GM18508 (cell line): ENCODE measurements at regions not wholly inside any gene's neighbourhood (a gene's known extent, or its start where the extent isn't known, plus 50 kb on each side); places are given as distances from the start of the nearest gene placed in this dataset.
"Not testable (repeated sequence)": the region's sequence is repeated elsewhere in the genome, so short reads cannot be mapped to it uniquely, and the experiment has no call there.

Experiments
- ATAC-seq: cut with Tn5 transposase; IDR thresholded peaks from one replicate; pipeline ENCODE4 v1.9.1; 2021; ENCODE audit warnings: moderate number of reproducible peaks; ENCODE audit not compliant: insufficient read depth, unreplicated experiment

GRCh38 chr2:142525720-142526119 lies 351.7 kb upstream of the KYNU start:
- no peak for ATAC-seq

- no peak for ATAC-seq
These were observed 356.0 kb upstream of the KYNU start for GRCh38 chr2:142521492-142521891.

DNA sequence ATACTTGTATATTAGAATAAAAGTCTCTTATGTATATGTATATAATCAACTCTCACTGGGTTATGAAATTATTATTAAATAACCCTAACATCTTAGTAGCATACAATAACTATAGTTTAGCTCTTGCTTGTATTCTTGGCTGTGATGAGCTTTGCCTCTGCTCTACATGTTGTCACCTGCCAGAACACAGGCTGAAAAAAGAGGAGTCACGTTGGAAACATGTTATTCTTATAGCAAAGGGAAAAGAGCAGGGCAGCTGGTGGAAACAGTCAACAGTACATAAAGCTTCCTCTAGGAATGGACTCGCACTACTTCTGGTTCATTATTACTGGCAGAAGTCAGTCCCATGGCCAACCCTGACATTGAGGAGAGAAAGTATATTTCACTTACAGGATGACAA lies 362.0 kb upstream of the KYNU start:
- no peak for ATAC-seq

- no peak for ATAC-seq
These were observed 368.1 kb upstream of the KYNU start for GRCh38 chr2:142509401-142509800.

- no peak for ATAC-seq
These were observed 372.7 kb upstream of the KYNU start for GRCh38 chr2:142504754-142505153.

DNA sequence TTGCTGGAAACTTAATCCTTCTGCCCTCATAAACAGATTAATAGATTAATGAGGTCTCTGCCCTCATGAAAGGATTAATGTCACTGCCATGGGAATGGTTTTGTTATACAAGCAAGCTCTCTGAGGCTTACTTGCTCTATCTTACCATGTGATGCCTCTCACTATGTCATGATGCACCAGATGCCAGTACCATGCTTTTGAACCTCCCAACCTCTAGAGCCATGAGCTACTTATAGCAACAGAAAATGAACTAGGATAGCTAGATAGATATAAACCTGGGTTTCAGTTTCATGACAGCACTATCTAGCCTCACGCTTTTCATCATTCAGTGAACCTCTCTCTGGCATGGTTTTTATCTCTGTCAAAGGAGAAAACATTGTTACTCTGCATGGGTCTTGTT lies 371.6 kb upstream of the LRP1B start:
- no peak for ATAC-seq

- ATAC-seq, result no peak
These were observed 364.3 kb upstream of the LRP1B start for GRCh38 chr2:142495141-142495540.

DNA sequence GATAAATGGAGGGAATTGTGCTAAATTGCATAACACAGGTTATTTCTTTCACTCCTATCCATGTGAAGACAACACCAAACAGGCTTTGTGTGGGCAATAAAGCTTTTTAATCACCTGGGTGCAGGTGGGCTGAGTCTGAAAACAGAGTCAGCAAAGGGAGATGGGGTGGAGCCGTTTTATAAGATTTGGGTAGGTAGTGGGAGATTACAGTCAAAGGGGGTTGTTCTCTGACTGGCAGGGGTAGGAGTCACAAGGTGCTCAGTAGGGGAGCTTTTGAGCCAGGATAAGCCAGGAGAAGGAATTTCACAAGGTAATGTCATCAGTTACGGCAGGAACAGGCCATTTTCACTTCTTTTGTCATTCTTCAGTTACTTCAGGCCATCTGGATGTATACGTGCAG lies 358.8 kb upstream of the LRP1B start:
- ATAC-seq, result not testable (repeated sequence)

GRCh38 chr2:142484111-142484510 lies 353.3 kb upstream of the LRP1B start:
- ATAC-seq, result no peak

GRCh38 chr2:142483653-142484052 lies 352.8 kb upstream of the LRP1B start:
- ATAC-seq, result no peak

GRCh38 chr2:142478206-142478605 lies 347.4 kb upstream of the LRP1B start:
- ATAC-seq, result no peak

GRCh38 chr2:142472382-142472781 lies 341.6 kb upstream of the LRP1B start:
- no peak for ATAC-seq

DNA sequence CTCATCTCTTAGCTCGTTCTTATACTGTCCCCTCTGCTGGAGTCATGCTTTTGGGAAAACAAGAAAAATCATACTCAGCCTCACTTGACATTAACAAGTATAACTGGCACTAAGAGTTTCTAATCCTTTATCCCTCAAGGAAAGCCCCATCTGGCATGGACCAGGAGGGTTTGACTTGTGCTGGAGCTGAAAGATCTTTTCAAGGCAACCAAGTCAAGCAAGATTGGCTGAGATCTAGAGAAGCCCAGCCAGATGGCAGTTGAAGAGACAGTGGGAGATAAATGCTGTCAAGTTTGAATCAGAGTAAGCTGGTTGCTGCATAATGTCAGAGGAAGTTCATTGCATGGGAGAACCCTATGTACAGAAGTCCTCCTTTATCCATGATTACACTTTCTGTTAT lies 336.5 kb upstream of the LRP1B start:
- ATAC-seq, result no peak

DNA sequence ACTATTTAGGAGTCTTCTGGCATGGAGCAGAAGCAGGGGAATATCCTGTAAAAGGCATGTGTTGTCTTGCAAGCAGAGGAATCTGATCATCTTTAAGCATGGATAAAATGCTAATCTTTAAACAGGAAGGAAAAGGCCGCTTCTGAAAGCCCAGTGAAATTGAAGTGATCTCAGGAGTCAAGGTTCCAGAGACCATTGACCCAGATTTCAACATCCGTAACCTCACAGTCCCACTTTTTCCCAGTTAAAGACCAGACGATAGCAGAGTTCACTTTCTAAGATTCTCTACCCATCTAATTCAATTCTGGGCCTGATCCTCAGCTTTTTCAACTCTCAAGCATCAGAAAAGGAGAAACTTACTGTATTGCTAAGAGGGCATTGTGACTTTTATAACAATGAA lies 332.2 kb upstream of the LRP1B start:
- ATAC-seq, result no peak

DNA sequence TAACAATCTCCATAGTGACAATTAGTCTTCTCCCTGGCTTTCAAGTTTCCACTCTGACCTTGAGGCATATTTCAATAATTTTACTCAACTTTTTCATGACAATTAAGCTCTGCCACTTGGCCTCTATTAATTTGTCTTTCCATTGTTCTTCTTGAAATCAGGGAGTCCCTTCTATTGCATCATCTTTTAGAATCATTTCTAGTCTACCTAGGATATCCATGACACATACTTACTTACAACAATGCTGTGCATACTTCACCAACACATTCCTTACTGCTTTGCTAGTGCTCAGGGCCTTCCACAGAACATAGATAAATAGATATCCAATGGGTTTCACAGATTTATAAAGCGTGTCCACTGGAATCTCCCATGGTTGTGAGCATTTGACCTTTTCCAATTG lies 331.5 kb upstream of the LRP1B start:
- no peak for ATAC-seq

GRCh38 chr2:142445551-142446072 lies 314.8 kb upstream of the LRP1B start:
- no peak for ATAC-seq

GRCh38 chr2:142445023-142445422 lies 314.2 kb upstream of the LRP1B start:
- ATAC-seq, result no peak

- no peak for ATAC-seq
These were observed 305.0 kb upstream of the LRP1B start for GRCh38 chr2:142435847-142436246.

GRCh38 chr2:142426064-142426463 lies 295.2 kb upstream of the LRP1B start:
- no peak for ATAC-seq

DNA sequence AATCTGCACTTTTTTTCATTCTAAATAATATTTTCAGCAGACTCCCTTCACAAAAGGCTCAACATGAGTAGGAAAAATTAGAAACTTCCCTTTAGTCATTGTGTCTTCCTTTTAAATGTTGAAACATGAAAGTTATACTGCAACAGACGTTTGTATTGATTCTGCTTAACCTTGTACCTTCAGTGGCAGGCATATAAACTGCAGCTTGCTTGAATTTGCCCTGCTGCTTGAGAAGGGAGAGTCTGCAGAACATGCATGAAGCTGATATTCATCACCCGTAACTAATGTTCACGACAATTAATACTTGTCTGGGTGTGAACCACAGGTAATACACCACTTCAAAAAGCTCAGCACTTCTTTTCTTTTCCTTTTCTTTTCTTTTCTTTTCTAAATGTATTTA lies 294.7 kb upstream of the LRP1B start:
- ATAC-seq, result no peak

- no peak for ATAC-seq
These were observed 292.8 kb upstream of the LRP1B start for GRCh38 chr2:142423603-142424002.

- ATAC-seq, result no peak
These were observed 292.0 kb upstream of the LRP1B start for GRCh38 chr2:142422769-142423168.

DNA sequence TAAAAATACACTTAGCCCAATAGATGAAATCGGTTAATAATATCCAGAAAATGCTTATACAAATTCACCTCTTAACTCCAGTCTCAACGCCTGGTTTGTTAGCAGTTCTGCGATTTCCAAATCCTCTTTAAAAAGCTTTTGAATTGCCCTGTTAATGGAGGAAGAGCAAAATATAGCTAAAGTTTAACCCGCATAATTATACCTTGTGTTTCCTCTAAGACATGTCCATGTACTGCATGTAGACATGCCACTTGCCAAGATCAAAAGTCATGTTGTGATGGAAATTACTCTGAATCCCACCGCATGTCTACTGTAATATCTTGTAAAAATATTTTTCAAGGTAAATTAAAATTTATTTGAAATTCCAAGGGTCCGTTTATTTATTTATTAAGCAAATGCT lies 291.2 kb upstream of the LRP1B start:
- ATAC-seq, result no peak
